SK-N-MC (cell line): ENCODE measurements at regions not wholly inside any gene's neighbourhood (a gene's known extent, or its start where the extent isn't known, plus 50 kb on each side); places are given as distances from the start of the nearest gene placed in this dataset.
"Not testable (repeated sequence)": the region's sequence is repeated elsewhere in the genome, so short reads cannot be mapped to it uniquely, and the experiment has no call there.

Experiments used
- DNase-seq: peaks from one replicate; pipeline ENCODE4 v3.0.0-alpha.2; 2011; ENCODE audit warnings: low read depth, low spot score
- H3K27ac ChIP-seq: fragments of 200-600 bp; sonication (generic); 2 replicates; pipeline ENCODE4 v1.5.1; 2016; ENCODE audit warnings: mixed run types
- H3K36me3 ChIP-seq: fragments of 200-600 bp; sonication (generic); 2 replicates; pipeline ENCODE4 v1.6.1; 2017; ENCODE audit warnings: antibody characterized with exemption, low read length, mixed read lengths; ENCODE audit not compliant: insufficient read depth
- H3K4me3 ChIP-seq: fragments of 200-600 bp; sonication (generic); 2 replicates; pipeline ENCODE4 v1.5.1; 2016
- H3K9ac ChIP-seq: fragments of 200-600 bp; sonication (generic); 2 replicates; pipeline ENCODE4 v1.8.0; 2017; ENCODE audit warnings: mixed run types, mixed read lengths; ENCODE audit not compliant: insufficient read length
- H3K9me3 ChIP-seq: fragments of 200-600 bp; sonication (generic); 2 replicates; pipeline ENCODE4 v1.6.1; 2017; ENCODE audit warnings: low read depth, mild to moderate bottlenecking, antibody characterized with exemption, low read length, moderate library complexity, mixed read lengths
- EZH2 ChIP-seq: fragments of 200-600 bp; sonication (generic); IDR thresholded peaks from one replicate; pipeline ENCODE4 v1.6.1; 2017; ENCODE audit warnings: antibody characterized with exemption
- FOXP2 ChIP-seq: optimal IDR thresholded peaks from 2 replicates; pipeline ENCODE3; 2011; ENCODE audit warnings: mild to moderate bottlenecking, moderate library complexity; ENCODE audit not compliant: insufficient read depth; ENCODE audit errors: extremely low read length, control extremely low read depth
- POLR2AphosphoS5 ChIP-seq: IDR thresholded peaks from 2 replicates; pipeline ENCODE4 v1.6.1; 2012; ENCODE audit warnings: mild to moderate bottlenecking, low read depth, low read length, borderline replicate concordance

DNA sequence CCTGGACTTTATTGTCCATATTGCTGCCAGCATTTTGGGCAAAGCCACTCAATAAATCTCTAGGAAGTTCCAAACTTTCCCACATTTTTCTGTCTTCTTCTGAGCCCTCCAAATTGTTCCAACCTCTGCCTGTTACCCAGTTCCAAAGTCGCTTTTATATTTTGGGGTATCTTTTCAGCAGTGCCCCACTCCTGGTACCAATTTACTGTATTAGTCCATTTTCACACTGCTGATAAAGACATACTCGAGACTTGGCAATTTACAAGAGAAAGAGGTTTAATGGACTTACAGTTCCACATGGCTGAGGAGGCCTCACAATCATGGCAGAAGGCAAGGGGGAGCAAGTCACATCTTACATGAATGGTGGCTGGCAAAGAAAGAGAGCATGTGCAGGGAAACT is 53.4 kb downstream of the AHSP start:
- not testable (repeated sequence) for H3K9me3 ChIP-seq, H3K36me3 ChIP-seq

DNA sequence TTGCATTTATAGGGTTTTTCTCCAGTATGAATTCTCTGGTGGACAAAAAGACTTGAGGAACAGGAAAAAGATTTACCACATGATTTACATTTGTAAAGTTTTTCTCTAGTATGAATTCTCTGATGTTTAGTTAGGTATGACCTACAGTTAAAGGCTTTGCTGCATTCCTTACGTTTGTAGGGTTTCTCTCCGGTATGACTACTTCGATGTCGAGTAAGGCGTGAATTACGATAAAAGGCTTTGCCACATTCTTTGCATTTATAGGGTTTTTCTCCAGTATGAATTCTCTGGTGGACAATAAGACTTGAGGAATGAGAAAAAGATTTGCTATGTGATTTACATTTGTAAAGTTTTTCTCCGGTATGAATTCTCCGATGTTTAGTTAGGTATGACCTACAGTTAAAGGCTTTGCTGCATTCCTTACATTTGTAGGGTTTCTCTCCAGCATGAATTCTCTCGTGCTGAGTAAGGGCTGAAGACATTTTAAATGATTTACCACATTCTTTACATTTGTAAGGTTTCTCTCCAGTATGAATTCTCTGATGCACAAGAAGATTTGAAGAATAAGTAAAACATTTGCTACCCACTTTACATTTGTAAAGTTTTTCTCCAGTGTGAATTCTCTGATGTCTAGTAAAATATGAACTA is 74.2 kb downstream of the AHSP start:
- H3K27ac ChIP-seq, DNase-seq, H3K4me3 ChIP-seq, H3K36me3 ChIP-seq, H3K9ac ChIP-seq: not testable (repeated sequence)
- peaks cover 12% of the 10 kb centered on the region; the same call in 1 of the 2 replicates for H3K9me3 ChIP-seq

More for the DNA sequence above, 53.4 kb downstream of the AHSP start:
- not testable (repeated sequence) for DNase-seq, H3K27ac ChIP-seq, H3K9ac ChIP-seq, H3K4me3 ChIP-seq

DNA sequence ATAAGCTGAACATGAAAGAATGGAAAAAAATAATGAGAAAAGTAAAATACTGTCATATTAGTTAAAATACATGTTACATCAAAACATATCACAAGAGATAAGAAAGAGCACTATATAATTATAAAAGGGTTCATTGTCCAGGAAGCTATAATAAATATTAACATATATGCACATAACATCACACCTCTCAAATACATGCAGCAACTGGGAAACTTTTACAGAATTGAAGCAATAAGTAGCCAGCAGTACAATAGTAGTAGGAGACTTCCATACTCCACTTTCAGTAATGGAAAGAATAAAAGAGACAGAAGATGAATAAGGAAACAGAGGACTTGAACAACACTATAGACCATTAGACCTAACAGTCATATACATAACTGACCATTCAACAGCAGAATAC is 90.4 kb downstream of the AHSP start:
- no peak for DNase-seq
- H3K9me3 ChIP-seq, result no peaks in the 10 kb centered on the region
- H3K4me3 ChIP-seq, result no peak overlapping the region
- no peaks in the 10 kb centered on the region for H3K36me3 ChIP-seq
- H3K9ac ChIP-seq, result no peak overlapping the region
- H3K27ac ChIP-seq, result no peak overlapping the region
- no peak for TF ChIP-seq EZH2
- TF ChIP-seq FOXP2, result no peak
- TF ChIP-seq POLR2AphosphoS5, result no peak

DNA sequence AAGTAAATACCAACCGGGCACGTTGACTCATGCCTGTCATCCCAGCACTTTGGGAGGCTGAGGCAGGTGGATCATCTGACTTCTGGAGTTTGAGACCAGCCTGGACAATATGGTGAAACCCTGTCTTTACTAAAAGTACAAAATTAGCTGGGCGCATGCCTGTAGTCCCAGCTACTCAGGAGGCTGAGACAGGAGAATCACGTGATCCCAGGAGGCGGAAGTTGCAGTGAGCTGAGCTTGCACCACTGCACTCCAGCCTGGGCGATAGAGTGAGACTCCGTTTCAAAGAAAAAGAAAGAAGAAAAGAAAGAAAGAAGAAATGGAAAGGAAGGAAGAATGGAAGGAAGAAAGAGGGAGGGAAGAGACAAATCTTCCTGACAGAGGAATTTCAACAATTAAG is 108.7 kb downstream of the AHSP start:
- DNase-seq, result no peak
- H3K4me3 ChIP-seq, result no peak overlapping the region
- no peak for TF ChIP-seq POLR2AphosphoS5
- no peak for TF ChIP-seq EZH2
- no peak for TF ChIP-seq FOXP2
- H3K27ac ChIP-seq, result no peak overlapping the region
- H3K9me3 ChIP-seq, result no peaks in the 10 kb centered on the region
- H3K36me3 ChIP-seq, result no peaks in the 10 kb centered on the region
- H3K9ac ChIP-seq, result no peak overlapping the region

DNA sequence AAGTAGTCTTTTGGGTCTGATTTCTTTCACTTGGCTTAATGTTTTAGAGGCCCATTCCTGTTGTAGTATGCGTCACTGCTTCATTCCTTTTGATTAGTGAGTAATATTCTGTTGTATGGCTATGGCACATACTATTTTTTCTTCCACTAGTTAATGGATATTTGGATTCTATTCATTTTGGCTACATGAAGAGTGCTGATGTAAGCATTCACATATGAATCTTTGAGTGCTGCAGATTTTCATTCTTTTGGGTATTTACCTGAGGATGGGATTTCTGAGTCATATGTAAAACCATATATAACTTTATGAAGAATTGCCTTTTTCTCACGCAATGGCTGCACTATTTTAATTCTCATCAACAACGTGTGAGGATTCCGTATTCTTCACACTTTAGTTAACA is 113.6 kb downstream of the AHSP start:
- no peak for DNase-seq
- TF ChIP-seq EZH2, result no peak
- TF ChIP-seq FOXP2, result no peak
- TF ChIP-seq POLR2AphosphoS5, result no peak
- no peaks in the 10 kb centered on the region for H3K36me3 ChIP-seq
- H3K9ac ChIP-seq, result no peak overlapping the region
- H3K4me3 ChIP-seq, result no peak overlapping the region
- no peak overlapping the region for H3K27ac ChIP-seq
- H3K9me3 ChIP-seq, result no peaks in the 10 kb centered on the region

DNA sequence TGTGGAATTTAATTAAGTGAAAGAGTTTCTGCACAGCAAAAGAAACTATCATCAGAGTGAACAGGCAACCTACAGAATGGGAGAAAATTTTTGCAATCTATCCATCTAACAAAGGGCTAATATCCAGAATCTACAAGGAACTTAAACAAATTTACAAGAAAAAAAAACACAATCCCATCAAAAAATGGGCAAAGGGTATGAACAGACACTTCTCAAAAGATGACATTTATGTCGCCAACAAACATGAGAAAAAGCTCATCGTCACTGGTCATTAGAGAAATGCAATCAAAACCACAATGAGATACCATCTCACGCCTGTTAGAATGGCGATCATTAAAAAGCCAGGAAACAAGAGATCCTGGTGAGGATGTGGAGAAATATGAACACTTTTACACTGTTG is 128.0 kb downstream of the AHSP start:
- not testable (repeated sequence) for H3K9me3 ChIP-seq, H3K27ac ChIP-seq, H3K9ac ChIP-seq, H3K36me3 ChIP-seq, DNase-seq, H3K4me3 ChIP-seq

DNA sequence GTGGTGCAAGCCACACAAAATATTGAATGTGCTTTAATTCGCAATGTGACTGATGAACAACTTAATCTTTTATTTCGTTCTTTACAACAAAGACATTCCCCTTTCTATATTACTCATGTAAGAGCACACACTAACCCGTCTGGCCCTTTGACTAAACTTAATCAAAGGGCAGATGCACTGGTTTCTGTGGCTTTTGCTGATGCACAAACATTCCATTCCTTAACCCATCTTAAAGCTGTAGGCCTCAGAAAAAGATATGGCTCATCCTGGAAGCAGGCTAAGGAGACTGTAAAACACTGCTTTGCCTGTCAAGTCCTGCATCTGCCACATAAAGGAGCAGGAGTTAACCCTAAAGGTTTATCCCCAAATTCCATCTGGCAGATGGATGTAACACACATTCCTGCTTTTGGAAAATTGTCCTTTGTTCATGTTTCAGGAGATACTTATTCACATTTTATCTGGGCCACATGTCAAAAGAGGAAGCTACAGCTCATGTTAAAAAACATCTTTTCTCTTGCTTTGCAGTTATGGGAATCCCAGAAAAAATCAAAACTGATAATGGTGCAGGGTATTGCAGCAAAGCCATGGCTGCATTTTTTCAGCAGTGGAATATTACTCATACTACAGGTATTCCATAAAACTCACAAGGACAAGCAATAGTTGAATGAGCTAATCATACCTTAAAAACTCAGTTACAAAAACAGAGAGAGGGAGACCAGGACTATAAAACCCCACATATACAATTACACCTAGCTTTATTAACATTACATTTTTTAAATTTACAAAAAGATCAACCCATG is 137.2 kb downstream of the AHSP start:
- Histone ChIP-seq H3K27ac (no peak overlapping the region), H3K36me3 (no peaks in the 10 kb centered on the region), H3K4me3 (no peak overlapping the region), H3K9ac (no peak overlapping the region), H3K9me3 (no peaks in the 10 kb centered on the region)
- TF ChIP-seq EZH2 (no peak), POLR2AphosphoS5 (no peak), FOXP2 (no peak)
- no peak for DNase-seq

DNA sequence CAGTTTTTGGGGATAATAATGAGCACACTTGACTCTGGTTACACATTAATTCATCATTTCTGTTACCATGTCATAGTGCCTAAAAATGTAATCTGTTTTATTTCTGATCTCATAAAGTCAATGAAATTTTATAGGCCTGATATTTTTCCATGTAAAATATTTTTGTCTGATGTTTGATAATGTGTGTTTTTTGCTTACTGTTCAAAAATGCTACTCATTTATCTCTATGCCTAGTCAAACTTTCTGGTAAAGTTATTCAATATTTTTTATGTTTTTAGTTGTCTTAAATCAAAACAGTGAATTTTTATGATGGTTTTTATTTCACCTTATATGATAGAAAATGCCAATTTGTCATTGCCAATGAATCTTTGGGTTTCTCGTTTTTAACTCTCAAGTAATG is 147.0 kb downstream of the AHSP start:
- Histone ChIP-seq H3K9ac (no peak overlapping the region), H3K9me3 (no peaks in the 10 kb centered on the region), H3K27ac (no peak overlapping the region), H3K4me3 (no peak overlapping the region), H3K36me3 (no peaks in the 10 kb centered on the region)
- DNase-seq, result no peak
- TF ChIP-seq POLR2AphosphoS5 (no peak), FOXP2 (no peak), EZH2 (no peak)

DNA sequence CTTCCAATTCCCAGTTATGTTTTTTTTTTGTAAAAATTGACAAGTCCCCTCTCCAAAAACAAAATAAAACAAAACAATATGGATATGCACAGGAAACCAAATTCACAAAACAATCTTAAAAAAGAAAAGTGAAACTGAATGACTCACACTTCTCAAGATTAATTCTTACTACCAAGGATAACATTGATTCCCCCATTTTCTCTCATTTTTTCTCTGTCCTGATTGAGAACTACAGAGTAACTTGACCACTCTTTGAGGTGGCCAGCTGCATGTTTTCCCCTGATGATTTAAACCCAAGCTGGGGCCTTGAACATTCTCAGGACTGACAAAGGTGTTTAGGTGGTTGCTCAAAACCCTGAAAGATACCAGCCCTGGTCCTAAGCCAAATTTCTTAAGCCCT is 149.0 kb downstream of the AHSP start:
- TF ChIP-seq EZH2 (no peak), FOXP2 (no peak)
- H3K9me3 ChIP-seq, result no peaks in the 10 kb centered on the region
- no peak overlapping the region for H3K9ac ChIP-seq
- H3K27ac ChIP-seq, result no peak overlapping the region
- no peaks in the 10 kb centered on the region for H3K36me3 ChIP-seq
- H3K4me3 ChIP-seq, result no peak overlapping the region
- no peak for DNase-seq
